ENCODE measurements at regions not wholly inside any gene's neighbourhood (a gene's known extent, or its start where the extent isn't known, plus 50 kb on each side); places are given as distances from the start of the nearest gene placed in this dataset.

- no peak for TF ChIP-seq POLR2A (IDR thresholded peaks at IDR 0.05)
- no peak for TF ChIP-seq CTCF (IDR thresholded peaks at IDR 0.05)
- no peaks in the 10 kb centered on the region for H3K9me3 ChIP-seq
- peak in 1 of 5 donors; percentile 33 for DNase-seq
- WGBS, 4 donors = 93 to 100% (median 94%) methylated on average over 2 to 3 of the region's 3 CpGs
- intact Hi-C loops (cut with DNase I) = no loop called here
- no peaks in the 10 kb centered on the region for H3K36me3 ChIP-seq
- ATAC-seq = no peak
- H3K4me3 ChIP-seq = no peak overlapping the region
- no peak overlapping the region for H3K27ac ChIP-seq
- H3K4me1 ChIP-seq = no peaks in the 10 kb centered on the region
- H3K27me3 ChIP-seq = no peaks in the 10 kb centered on the region
These were observed 2395.6 kb upstream of the C9orf72 start for GRCh38 chr9:29968831-29969230.

GRCh38 chr9:29969408-29969807 lies 2396.1 kb upstream of the C9orf72 start:
- DNase-seq (no peak), ATAC-seq (no peak)
- H3K27ac ChIP-seq = no peak overlapping the region
- TF ChIP-seq CTCF (IDR thresholded peaks at IDR 0.05) (no peak), POLR2A (IDR thresholded peaks at IDR 0.05) (no peak)
- no peak overlapping the region for H3K4me3 ChIP-seq
- WGBS, 4 donors = 73 to 83% (median 77%) methylated on average over 4 to 5 of the region's 5 CpGs
- intact Hi-C loops (cut with DNase I) = no loop called here
- no peaks in the 10 kb centered on the region for H3K9me3 ChIP-seq
- no peaks in the 10 kb centered on the region for H3K27me3 ChIP-seq
- H3K4me1 ChIP-seq = no peaks in the 10 kb centered on the region
- H3K36me3 ChIP-seq = no peaks in the 10 kb centered on the region

DNA sequence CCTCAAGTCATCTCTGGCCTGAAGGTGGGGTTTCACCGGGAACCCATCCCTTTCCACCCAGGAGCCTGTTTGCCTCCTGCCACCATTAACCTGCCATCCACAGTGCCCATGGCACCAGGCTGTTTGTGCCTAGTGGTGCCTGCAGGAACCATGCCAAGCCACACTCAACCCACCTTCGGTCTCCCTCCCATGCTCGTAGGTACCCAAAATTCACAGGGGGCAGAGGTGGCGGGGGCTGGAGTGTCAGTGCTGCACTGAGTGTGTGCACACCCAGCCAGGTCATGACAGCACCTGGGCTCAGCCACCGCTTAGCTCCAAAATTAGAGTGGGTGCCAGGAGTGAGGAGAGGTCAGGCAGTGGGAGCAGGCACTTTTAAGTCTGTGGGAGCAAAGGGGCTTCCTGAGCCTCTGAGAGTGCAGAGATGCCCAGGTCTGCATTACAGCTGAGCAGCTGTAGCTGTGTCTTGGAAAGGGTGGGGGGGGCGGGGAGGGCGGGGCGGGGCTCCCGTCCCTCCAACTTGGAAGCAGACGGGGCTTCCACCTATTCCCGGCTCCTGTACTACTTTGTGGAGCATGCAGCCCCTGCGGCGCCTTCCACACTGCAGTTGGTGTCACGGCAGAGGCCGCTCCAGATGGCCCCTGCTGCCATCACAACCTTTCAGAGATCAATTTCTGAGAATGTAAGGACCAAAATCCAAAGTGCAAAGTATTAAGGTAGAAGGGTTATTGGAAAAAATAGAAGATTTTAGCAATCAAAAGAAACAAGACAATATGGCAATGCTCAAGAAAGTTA lies 2396.8 kb upstream of the C9orf72 start:
- no peaks in the 10 kb centered on the region for H3K4me1 ChIP-seq
- TF ChIP-seq POLR2A (IDR thresholded peaks at IDR 0.05) (no peak), CTCF (IDR thresholded peaks at IDR 0.05) (no peak)
- H3K4me3 ChIP-seq = no peak overlapping the region
- intact Hi-C loops (cut with DNase I) = no loop called here
- DNase-seq (peak in 1 of 5 donors; percentile 28), ATAC-seq (no peak)
- no peaks in the 10 kb centered on the region for H3K9me3 ChIP-seq
- H3K27ac ChIP-seq = no peak overlapping the region
- H3K27me3 ChIP-seq = no peaks in the 10 kb centered on the region
- 78 to 86% (median 81%) methylated on average over 11 to 15 of the region's 15 CpGs for WGBS, 4 donors
- no peaks in the 10 kb centered on the region for H3K36me3 ChIP-seq

DNA sequence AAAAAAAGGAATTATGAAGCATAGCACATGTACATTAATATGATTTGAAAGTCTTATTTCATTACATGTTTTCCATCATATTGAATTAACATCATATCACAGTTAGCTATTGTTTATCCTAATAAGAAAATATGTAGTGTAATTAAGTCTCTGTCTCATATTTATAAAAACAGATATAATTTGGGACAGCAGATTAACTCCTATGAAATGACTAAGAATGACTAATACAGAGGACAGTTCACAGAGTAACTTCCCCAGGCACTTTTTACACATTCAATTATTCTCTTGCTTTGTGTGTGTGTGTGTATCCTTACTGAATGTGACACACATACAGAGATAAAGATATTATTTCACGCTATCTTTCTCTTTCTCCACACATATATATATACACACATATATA lies 2400.9 kb upstream of the C9orf72 start:
- Histone ChIP-seq H3K4me3 (no peak overlapping the region), H3K9me3 (no peaks in the 10 kb centered on the region), H3K27ac (no peak overlapping the region), H3K4me1 (no peaks in the 10 kb centered on the region), H3K36me3 (no peaks in the 10 kb centered on the region), H3K27me3 (no peaks in the 10 kb centered on the region)
- 37 to 86% (median 73%) methylated on average over 1 of the region's 1 CpG for WGBS, 4 donors
- DNase-seq (no peak), ATAC-seq (no peak)
- intact Hi-C loops (cut with DNase I) = no loop called here
- TF ChIP-seq POLR2A (IDR thresholded peaks at IDR 0.05) (no peak), CTCF (IDR thresholded peaks at IDR 0.05) (no peak)
